Kidney (tissue), 13 donors: ENCODE measurements at regions not wholly inside any gene's neighbourhood (a gene's known extent, or its start where the extent isn't known, plus 50 kb on each side); places are given as distances from the start of the nearest gene placed in this dataset.

ENCODE experiments used
- DNase-seq, 5 donors: peaks; one replicate each; pipeline ENCODE4 v3.0.0-alpha.2; 2013 to 2020
- FAIRE-seq: peaks from 2 replicates; lab custom pipeline; 2012; peaks lifted over from hg19 to GRCh38; lab: Jason Lieb, UNC
- H3K27ac ChIP-seq, 2 donors: one replicate each; pipeline ENCODE4 v1.7.0; 2013; ENCODE audit warnings: low read depth in 2 of 2, low read length in 2 of 2, inconsistent platforms in 1 of 2
- H3K27me3 ChIP-seq: one replicate; pipeline ENCODE4 v1.7.1; 2013; ENCODE audit warnings: low read length, inconsistent platforms; ENCODE audit not compliant: control insufficient read depth, insufficient read depth
- H3K36me3 ChIP-seq, 3 donors: one replicate each; pipeline versions ENCODE4 v1.7.0 to v1.7.1; 2013; ENCODE audit warnings: low read length in 3 of 3, control low read depth in 1 of 3, inconsistent platforms in 1 of 3; ENCODE audit not compliant: insufficient read depth in 3 of 3, control insufficient read depth in 2 of 3
- H3K4me1 ChIP-seq, 3 donors: one replicate each; pipeline versions ENCODE4 v1.7.0 to v1.7.1; 2013; ENCODE audit warnings: low read length in 3 of 3, inconsistent platforms in 1 of 3, low read depth in 1 of 3; ENCODE audit not compliant: control insufficient read depth in 2 of 3, insufficient read depth in 2 of 3
- H3K4me3 ChIP-seq, 3 donors: one replicate each; pipeline versions ENCODE4 v1.7.0 to v1.8.1; 2013; ENCODE audit warnings: low read length in 3 of 3, control low read depth in 1 of 3, inconsistent platforms in 1 of 3
- H3K9ac ChIP-seq, 3 donors: one replicate each; pipeline versions ENCODE4 v1.7.0 to v1.7.1; 2013; ENCODE audit warnings: low read length in 3 of 3, control low read depth in 1 of 3, inconsistent platforms in 1 of 3
- H3K9me3 ChIP-seq, 3 donors: one replicate each; pipeline versions ENCODE4 v1.7.0 to v1.7.1; 2013; ENCODE audit warnings: low read length in 3 of 3, control low read depth in 1 of 3, inconsistent platforms in 1 of 3; ENCODE audit not compliant: control insufficient read depth in 2 of 3, insufficient read depth in 1 of 3
- intact Hi-C: fragments of 100-400 bp; cut with DNase I; formaldehyde crosslinking; loops from one replicate; pipeline ENCODE4 v1.11.1; 2022
- TF ChIP-seq, protein P1 (sequence below): IDR thresholded peaks from 3 replicates; pipeline ENCODE4 v1.5.1; 2012; ENCODE audit warnings: mild to moderate bottlenecking, moderate library complexity, borderline replicate concordance; ENCODE audit not compliant: insufficient read depth; ENCODE audit errors: extremely low read depth
- donor health status: control.
- donor health status: control.
- donor health status: control.
- donor health status: control.
- donor health status: control.
- donor health status: DM: yes; HTN: yes; CAD: no.
- donor health status: Normal renal cell carcinoma (clear cell type).

DNA sequence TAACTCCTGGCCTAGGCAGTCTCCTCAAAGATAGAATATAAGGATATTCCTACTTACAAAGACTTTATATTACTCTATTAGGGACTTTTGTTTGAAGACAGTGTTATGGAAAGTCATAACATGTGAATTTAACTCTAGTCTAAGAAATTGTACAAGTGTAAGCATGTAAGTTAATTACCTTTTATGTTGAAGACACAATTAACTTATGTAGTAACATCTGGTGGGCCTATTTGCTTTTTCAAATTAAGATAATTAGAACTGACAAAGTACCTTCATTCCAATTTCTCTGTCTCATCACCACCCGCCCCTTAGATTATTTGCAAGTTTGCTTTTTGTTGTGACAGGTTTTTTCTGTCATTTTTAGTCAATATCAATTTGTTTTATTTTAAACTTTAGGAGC, 126.0 kb upstream of the THSD7A start:
- no peaks in the 10 kb centered on the region for H3K4me1 ChIP-seq
- H3K9ac ChIP-seq, result no peak overlapping the region
- H3K27ac ChIP-seq, result no peak overlapping the region
- intact Hi-C loops, result no loop called here
- no peak overlapping the region for H3K4me3 ChIP-seq
- TF ChIP-seq, protein P1, sequence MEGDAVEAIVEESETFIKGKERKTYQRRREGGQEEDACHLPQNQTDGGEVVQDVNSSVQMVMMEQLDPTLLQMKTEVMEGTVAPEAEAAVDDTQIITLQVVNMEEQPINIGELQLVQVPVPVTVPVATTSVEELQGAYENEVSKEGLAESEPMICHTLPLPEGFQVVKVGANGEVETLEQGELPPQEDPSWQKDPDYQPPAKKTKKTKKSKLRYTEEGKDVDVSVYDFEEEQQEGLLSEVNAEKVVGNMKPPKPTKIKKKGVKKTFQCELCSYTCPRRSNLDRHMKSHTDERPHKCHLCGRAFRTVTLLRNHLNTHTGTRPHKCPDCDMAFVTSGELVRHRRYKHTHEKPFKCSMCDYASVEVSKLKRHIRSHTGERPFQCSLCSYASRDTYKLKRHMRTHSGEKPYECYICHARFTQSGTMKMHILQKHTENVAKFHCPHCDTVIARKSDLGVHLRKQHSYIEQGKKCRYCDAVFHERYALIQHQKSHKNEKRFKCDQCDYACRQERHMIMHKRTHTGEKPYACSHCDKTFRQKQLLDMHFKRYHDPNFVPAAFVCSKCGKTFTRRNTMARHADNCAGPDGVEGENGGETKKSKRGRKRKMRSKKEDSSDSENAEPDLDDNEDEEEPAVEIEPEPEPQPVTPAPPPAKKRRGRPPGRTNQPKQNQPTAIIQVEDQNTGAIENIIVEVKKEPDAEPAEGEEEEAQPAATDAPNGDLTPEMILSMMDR, result no peak
- H3K9me3 ChIP-seq, result peaks cover 0 to 2% (median 0%) of the 10 kb centered on the region in 3 donors
- no peaks in the 10 kb centered on the region for H3K36me3 ChIP-seq
- H3K27me3 ChIP-seq, result no peaks in the 10 kb centered on the region
- DNase-seq, result no peak
- no peak for FAIRE-seq

DNA sequence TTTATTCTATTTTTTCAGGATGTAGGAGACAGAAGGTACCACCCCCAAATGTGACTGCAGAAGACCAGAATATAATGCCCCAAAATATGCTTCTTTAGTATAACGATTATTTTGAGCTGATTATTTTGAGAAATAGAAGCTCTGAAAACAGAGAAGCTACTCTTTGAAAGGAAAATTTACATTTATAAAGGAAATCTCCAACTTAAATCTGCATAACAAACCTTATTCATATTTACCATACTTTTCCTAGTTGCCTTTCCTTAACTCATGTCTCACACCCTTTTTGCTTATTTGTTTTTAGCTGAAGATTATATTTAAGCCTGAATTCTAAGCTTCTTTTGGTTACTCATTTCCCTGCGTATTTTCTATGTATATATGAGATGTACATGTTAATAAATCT, 127.1 kb upstream of the THSD7A start:
- Histone ChIP-seq H3K27me3 (no peaks in the 10 kb centered on the region), H3K4me1 (no peaks in the 10 kb centered on the region), H3K9me3 (peaks cover 0 to 2% (median 0%) of the 10 kb centered on the region in 3 donors), H3K4me3 (no peak overlapping the region), H3K27ac (no peak overlapping the region), H3K36me3 (no peaks in the 10 kb centered on the region), H3K9ac (no peak overlapping the region)
- DNase-seq (no peak), FAIRE-seq (no peak)
- intact Hi-C loops, result no loop called here
- TF ChIP-seq, protein P1, result no peak

DNA sequence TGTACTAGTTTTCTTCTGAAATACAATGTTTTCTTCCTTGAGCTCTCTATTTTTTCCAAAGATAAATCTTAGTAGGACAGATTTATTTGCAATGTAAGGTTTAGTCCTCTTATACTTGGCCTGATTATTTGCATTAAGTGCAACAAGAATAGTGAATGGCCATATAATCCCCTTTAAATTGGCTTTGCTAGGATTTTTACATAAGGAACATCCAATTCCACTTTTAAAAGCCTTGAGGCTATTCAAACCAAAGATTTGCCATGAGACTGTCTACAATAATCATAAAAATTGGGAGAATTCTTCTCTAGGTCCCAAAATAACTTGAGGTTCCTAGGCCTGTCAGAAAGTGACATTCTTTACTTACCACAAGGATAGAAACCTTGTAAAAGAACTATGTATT, 128.6 kb upstream of the THSD7A start:
- peaks cover 0 to 2% (median 0%) of the 10 kb centered on the region in 3 donors for H3K9me3 ChIP-seq
- H3K36me3 ChIP-seq, result no peaks in the 10 kb centered on the region
- DNase-seq, result no peak
- TF ChIP-seq, protein P1, result no peak
- H3K9ac ChIP-seq, result no peak overlapping the region
- FAIRE-seq, result no peak
- H3K4me1 ChIP-seq, result no peaks in the 10 kb centered on the region
- intact Hi-C loops, result no loop called here
- H3K27me3 ChIP-seq, result no peaks in the 10 kb centered on the region
- no peak overlapping the region for H3K27ac ChIP-seq
- H3K4me3 ChIP-seq, result no peak overlapping the region

DNA sequence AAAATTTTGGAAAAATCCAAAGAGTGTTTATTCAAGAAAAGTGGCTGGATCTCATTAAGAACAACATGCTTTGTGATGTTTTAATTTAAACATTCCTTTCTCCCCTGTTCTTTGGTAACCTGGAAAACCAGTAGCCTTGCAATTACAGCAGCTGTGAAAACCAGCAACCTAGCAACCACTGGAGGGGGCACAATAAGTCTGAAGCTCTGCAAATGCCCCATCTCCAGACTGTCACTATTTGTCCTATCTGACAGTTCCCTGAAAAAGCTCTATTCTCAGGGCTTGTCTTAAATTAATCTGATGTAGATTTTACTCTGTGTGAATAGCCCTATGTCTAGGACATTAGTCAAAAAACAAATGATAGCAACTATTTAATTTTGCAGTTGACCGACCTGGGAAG, 137.6 kb upstream of the THSD7A start:
- H3K4me3 ChIP-seq, result no peak overlapping the region
- no peaks in the 10 kb centered on the region for H3K4me1 ChIP-seq
- no peak overlapping the region for H3K27ac ChIP-seq
- H3K36me3 ChIP-seq, result no peaks in the 10 kb centered on the region
- no peaks in the 10 kb centered on the region for H3K27me3 ChIP-seq
- no peak overlapping the region for H3K9ac ChIP-seq
- no peak for DNase-seq
- no peak for FAIRE-seq
- TF ChIP-seq, protein P1, result no peak
- intact Hi-C loops, result no loop called here
- H3K9me3 ChIP-seq, result no peaks in the 10 kb centered on the region
